ENCODE measurements at regions not wholly inside any gene's neighbourhood (a gene's known extent, or its start where the extent isn't known, plus 50 kb on each side); places are given as distances from the start of the nearest gene placed in this dataset.
"Not testable (repeated sequence)": the region's sequence is repeated elsewhere in the genome, so short reads cannot be mapped to it uniquely, and the experiment has no call there.

DNA sequence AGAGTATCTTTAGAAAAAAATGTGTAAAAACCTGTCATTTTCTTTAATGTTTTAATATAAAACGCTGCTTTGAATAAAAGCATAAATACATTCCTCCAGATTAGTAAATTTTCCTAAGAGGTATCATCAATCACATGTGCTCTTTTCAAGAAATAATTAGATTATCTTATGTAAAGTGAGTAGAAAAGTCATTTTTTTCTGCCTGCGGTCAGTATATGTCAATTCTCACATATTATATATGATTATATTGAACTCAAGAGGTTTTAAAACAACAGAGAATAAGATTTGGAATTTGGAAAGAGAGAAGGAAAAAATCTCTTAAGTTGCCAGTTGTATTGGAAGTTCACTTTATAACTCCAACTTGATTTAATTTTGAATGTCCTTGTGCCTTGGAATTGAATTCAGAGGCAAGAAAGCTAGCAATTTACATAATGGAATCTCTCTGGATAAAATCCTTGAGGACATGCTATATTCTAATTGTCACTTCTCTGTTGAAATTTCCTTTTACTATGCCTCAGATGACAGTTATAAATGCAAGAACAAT is 740.1 kb upstream of the SPRY2 start:
- no peak for DNase-seq

DNA sequence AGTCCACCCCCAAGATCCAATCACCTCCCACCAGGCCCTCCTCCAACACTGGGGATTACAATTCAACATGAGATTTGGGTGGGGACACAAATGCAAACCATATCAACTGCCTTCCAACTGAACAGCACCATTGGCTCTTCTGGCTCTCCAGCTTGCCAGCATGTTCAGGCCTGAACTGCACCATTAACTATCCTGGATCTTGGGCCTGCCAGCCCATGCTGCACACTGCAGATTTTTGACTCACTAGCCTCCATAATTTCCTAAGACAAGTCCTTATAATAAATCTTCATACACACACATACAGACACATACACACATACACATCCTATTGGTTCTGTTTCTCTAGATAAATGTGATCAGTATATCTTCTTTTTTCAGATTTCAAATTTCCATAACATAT is 737.1 kb upstream of the SPRY2 start:
- no peak for DNase-seq

DNA sequence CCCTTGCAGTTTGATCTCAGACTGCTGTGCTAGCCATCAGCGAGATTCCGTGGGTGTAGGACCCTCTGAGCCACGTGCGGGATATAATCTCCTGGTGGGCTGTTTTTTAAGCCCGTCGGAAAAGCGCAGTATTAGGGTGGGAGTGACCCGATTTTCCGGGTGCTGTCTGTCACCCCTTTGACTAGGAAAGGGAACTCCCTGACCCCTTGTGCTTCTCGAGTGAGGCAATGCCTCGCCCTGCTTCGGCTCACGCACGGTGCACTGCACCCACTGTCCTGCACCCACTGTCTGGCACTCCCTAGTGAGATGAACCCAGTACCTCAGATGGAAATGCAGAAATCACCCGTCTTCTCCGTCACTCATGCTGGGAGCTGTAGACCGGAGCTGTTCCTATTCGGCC is 728.9 kb upstream of the SPRY2 start:
- DNase-seq: not testable (repeated sequence)

DNA sequence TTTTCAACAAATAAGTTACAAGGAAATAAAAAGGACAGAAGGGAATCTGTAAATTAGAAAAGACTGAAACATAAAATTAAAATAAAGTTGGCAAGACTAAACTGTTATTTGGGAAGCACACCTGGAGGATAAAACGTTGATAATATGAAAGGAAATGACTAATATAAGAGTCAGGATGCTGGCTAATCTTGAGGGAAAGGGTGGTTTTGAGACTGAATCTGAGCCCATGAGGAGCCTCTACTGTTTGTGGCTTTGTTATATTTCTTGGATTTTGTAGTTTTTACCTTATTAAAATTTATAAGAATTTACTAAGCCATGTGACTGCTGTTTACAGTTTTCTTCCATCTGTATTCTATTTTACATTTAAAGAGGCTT is 718.0 kb upstream of the SPRY2 start:
- no peak for DNase-seq

DNA sequence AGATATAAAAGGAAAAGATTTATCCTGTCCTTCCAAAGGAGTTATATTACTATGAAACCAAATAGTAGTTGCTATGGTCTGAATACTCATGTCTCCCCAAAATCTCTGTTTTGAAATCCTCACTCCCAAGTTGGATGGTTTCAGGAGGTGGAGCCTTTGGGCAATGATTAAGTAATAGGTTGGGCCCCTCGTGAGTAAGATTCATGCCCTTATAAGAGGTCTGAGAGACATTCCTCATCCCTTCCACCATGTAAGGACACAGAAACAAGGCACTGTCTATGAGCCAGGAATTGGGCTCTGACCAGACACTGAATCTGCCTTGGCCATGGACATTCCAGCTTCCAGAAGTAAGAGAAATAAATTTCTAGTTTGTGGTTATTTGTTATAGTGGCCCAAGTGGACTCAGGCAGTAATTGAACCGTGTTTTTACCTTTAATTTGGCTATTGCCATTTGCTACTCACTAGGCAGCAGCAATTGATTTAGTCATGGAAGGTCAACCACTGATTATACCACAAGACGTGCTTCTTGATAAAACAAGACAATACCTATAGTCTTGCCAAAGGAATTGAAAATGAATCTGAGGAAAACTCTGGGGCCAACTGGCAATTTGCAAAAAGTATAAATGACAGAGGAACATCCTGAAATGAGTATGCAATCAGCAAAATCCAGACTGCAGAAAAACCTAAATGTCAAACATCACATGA is 717.4 kb upstream of the SPRY2 start:
- no peak for DNase-seq

DNA sequence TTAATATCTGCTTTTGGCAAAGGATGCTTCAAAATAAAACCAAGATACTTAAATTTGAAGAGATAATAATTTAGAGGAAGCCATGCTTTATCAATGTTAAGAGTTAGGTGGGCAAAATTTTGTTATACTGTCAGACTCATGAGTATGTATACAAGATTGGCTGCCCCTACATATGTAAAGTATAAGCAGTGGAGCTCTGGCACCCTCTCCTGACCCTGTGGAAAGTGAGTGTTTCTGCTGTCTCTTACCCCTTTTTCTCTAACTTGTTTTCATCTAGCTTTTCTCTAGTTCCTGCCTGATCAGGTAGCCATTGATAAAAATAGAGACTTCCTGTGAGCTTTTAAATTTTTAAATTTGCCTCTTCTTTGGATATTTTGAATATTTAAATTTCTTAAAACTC is 710.9 kb upstream of the SPRY2 start:
- peak; percentile 18 for DNase-seq

DNA sequence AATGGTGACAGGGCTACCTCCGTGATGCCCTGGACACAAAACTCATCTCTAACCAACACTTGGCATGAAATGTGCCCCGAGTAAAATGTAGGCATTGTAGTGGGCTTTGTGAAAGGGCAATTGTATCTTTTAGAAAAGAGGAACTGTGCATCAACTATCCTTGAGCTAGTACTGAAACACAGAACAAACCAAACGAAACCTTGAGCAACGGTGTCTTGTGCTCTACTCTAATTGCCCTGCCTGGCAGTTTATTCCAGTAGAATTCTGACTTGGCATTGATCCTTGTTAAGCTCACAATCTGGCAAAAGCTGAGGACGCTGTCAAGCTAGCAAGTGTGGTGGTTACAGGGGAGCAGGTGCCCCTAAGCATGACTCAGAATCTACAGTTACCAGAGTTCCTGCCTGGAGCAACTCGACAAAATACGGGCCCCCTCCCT is 707.1 kb upstream of the SPRY2 start:
- no peak for DNase-seq

DNA sequence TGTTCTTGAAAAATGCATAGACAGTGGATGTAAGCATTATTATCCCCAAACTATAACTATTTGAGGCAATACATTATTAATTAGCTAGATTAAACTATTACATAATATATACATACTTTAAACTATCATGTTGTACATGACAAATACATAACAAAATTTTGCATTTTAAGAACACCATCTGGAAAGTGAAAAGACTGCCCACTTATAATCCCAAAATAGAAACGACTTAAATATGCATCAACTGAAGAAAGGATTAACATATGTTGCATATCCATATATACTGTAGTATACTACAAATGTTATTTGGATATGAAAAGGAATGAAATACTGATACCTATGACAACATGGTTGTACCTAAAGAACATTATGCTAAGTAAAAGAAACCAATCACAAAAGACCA is 700.8 kb upstream of the SPRY2 start:
- DNase-seq: no peak

DNA sequence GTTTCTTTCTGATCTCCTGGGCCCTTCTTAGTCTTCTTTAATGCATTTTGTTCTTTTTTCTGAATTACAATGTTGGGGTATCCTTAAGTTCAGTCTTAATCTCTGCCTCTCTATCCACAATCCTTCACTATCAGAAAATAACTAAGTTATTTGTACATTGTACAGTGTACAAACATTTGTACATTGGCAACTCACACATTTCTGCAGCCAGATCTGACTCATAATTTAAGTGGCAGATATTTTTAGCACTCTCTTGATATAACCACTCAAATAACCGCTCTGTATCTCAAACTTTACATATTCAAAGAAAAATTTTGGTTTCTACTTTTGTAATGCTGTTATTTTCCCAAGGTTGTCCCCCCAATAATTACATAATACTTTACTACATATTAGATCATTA is 691.1 kb upstream of the SPRY2 start:
- no peak for DNase-seq

DNA sequence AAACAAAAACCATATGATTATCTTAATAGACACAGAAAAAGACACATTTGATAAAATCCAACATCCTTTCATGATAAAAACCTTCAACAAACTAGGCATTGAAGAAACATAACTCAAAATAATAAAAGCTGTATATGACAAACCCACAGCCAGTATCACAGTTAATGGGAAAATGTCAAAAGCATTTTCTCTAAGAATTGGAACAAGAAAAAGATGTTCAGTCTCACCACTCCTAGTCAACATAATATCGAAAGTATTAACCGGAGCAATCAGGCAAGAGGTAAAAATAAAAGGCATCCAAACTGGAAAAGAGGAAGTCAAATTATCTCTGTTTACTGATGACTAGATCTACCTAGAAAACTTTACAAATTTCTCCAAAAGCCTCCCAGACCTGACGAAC is 684.2 kb upstream of the SPRY2 start:
- DNase-seq: no peak

DNA sequence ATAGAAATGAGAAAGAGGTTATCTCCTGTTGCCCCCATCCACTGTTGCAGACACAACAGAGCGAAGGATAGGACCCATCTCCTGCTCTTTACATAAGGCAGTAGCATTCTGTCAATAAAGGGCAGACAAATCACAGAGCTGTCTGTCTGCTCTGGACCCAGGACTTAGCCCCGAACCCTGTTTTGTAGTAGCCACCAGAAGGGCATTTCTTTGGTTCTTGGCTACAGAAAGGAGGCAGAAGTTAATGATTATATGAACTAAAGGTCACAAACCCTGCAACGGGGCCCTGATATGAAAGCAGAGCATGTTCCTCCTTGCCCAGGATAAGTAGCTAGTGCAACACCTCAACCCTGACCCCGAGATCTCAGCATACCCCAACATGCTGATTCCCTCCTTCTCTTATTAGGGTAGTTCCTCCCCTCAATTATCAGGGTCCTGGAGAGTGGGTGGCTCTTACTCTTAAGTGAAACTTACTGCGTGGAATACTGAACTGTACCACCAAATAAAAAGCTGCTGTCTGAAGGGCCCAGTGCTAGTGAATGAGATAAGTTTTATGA is 680.4 kb upstream of the SPRY2 start:
- DNase-seq: no peak

DNA sequence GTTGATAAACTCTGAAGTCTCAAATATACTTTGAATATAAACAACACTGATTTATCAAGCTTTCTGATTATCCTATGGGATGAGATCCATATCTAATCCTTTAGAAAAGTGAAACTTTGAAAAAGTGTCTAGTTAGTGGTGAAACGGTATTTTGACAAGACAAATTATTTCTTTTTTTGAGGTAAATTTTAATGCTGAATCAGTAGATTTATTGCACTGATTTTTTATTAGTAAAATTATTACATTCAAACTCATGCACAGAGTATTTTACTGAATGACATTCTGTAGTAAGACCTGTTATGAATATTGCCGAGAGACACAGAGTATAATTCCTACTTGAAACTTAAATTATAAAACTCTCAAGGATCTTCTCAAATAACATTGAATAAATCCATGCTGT is 679.1 kb upstream of the SPRY2 start:
- no peak for DNase-seq

DNA sequence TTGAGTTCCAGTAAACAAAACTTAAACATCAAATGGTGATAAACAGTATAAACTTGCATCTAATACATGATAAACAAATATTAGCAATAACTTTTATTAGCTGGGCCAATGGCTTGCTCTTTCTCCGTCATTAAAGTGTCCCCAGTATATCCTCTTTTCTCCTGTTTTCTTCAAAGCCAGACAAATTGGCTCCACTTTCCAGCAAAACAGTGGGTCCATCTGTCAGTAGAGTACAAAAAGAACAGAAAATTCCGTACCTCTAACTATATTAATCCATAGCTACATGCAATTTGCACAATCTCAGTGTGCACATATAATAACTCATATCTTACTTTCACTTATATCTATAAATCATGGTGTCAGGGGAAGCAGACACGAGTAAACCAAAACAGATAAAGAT is 678.0 kb upstream of the SPRY2 start:
- no peak for DNase-seq

DNA sequence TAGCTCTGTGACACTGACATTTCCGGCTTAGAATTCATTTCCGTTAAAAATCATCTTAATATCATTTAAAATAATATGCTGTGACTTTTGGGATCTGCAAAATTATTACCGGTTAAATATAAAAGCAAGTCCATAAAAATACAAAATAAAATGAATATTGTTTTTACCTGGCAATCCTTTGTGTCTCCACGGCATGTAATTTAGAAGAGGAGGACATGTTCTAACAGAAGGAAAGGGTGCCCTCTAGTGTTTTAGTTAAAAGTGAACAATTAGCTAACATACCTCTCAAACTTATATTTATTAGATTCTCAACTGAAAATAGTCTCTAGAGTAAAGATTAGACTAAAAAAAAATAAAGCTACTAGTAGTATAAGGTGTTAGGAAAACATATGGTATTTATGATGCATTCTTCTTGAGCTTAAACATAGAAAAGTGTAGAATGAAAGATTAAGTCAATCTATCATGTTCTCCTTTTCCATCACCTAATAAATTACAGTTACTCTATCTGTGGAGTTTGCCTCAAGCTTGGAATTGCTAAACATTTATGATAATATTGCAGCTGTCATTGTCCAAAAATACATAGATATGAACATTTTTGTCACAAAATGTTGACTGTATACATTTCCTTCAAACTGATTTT is 676.7 kb upstream of the SPRY2 start:
- peak; percentile 75 for DNase-seq

DNA sequence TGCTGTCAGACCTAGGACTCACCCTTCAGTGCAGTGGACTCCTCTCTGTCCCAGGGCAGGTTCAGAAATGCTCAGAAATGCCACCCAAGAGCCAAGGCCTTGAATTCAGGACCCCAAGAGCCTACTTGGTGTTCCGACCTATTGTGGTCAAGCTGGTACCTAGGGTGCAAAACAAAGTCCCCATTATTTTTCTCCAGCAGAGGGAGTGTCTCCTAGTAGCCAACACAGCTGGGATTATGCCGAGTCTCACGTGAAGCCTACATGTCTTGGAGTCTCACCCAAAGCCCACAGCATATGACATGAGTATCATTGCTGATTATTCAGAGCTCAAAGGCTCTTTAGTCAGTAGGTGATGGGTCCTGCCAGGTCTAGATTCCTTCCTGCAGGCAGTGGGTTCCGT is 671.1 kb upstream of the SPRY2 start:
- DNase-seq: no peak

DNA sequence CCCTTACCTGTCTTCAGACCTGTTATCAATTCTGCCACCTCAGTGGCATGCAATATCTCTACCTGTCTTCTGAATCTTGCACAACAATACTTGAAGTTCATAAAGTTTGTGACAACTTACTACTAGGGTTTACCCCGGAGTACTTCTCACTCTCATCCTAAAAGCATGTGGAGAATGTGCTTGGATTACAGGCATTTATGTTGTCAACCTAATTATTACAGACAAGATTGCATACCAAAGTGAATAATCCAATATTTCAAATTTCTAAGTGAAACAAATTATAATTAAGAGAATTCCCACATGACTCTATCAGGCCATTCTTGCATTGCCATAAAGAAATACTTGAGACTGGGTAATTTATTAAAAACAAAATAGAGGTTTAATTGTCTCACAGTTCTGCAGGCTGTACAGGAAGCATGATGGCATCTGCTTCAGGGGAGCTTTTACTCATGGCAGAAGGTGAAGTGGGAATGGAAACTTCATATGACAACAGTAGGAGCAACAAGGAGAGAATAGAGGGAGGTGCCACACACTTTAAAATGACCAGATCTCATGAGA is 661.0 kb upstream of the SPRY2 start:
- no peak for DNase-seq

DNA sequence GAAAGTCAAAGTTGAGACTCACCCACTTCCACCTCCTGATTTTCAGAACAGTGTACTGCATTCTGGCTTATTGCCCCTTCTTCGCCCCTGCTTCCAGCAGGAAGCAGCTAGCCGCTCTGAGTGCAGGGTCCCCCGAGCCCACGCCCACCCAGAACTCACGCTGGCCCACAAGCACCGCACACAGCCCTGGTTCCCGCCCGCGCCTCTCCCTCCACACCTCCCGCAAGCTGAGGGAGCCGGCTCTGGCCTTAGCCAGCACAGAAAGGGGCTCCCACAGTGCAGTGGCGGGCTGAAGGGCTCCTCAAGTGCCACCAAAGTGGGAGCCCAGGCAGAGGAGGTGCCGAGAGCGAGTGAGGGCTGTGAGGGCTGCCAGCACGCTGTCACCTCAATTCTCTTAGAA is 657.7 kb upstream of the SPRY2 start:
- not testable (repeated sequence) for DNase-seq

DNA sequence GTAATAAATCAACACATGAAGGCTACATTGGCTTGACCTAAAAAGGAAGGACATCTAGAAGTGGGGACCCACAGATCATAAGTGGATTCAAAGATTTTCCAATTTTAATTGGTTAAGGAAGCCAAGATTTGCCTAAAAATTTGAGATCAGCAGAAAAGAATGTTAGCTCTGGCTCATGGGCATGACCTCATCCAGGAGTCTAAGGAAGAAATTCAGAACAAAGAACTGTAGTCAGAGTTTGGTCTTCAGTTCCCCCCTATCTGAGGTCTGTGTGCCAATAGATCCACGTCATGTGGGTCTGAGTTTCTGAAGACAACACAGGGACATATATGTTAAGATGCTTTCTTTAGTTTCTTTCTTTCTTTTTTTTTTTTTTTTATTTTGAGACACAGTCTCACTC is 648.8 kb upstream of the SPRY2 start:
- DNase-seq: no peak

DNA sequence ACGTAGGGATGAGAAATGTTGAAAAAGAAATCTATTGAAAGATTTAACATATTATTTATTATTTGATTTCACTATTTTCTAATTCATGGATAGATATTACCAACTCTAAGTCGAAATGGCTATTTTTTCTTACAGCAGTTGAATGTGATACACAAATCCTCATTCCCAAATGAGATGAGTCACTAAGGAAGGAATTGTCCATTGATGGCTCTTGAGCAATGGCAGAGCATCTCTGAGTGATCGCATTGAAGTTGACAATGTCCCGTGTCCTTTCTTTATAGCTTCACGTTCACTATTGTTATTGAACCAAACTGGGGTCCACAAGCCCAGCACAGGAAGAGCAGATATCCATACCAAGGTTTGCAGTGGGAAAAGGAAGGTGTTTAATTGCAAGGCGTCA is 648.3 kb upstream of the SPRY2 start:
- no peak for DNase-seq

DNA sequence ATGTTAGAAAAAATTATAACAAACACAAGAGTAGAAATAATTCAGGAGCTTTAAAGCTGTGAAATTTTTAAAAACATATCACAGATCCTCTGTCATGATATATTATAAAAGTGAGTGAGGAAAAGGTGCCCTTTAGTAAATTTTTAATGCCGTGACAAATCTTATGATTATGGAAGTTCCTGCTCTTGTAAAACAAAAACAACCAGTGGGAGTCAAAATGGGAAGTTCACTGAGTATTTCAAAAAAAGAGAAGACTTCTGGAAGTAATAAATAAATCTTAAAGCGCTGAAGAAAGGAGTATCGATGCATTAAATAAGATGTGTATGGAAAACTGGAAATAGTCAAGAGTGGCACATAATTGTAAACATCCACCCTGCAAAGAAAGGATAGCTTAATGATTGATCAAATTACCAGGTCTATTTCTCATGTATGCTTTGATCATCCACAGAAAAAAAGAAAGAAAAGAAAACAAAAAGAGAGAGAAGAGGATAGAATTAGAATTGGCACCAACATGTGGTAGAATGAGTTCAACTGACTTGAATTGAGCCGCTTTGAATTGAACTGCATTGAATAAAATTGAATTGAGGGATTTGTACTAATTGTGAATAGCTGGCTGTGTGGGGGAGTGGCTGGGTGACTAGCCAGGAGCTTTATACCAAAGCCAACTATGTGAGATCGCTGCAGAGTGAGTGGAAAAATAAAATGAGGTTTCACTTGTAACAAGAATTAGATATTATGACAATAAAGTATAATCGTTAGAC is 647.6 kb upstream of the SPRY2 start:
- no peak for DNase-seq

DNA sequence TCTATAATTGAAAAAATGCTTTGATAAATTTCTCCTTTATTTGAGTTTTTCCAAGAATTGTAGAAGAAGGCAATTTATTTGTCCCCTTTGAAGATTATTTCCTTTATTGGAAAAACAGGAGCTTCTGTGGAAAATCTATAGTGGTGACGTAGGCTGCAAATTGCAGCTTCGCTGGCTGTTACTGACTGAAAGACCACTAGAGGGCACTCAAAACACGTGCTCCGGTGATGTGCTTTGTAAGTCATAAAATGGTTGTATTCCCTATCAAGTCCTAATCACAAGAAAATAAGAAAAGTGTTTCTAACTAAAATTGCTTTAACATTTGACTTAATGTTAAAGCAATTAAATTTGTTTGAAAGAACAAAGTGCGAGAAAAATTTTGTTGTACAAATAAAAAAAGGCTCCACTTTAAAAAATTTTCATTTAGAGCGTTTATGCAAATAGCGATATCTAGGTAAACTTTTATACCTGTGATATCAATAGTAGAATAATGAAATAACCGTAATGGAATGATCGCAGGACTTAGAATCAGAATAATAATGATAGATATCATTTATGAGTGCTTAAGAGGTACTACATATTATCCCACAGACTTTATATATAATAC is 638.2 kb upstream of the SPRY2 start:
- peak; percentile 78 for DNase-seq

DNA sequence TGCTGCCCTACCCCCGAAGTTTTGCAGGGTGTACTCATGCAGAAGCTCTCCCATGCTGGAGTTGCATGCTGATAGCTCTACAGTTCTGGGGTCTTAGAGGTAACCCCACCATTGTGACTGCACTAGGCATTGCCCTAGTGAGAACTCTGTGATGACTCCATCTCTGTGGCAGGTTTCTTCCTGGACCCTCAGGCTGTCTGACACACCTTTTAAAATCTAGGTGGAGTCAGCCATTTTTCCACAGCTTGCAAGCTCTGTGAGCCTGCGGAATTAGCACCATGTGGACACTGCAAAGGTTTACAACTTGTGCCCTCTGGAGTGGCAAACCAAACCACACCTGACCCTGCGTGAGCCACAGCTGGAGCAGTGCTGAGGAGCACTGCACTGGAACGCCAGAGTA is 636.2 kb upstream of the SPRY2 start:
- DNase-seq: no peak

DNA sequence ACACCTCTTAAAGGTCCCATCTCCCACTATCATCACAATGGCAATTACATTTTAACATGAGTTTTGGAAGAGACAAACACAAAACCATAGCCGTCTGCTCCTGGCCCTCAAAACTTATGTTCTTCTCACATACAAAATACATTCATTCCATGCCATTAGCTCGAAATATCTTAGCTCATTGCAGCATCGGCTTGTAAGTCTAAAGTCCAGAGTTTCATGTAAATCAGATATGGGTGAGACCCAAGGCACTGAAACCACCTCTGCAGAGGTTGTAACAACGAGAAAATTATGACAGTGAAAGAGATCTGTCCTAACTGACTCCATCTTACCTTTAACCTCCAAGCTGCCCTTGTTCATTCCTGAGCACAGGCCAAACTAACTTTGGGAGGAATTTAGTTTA is 635.0 kb upstream of the SPRY2 start:
- no peak for DNase-seq

Measured in NCI-H748 treated with DMSO at 0.1 percent for 48 hours (cell line).